ENCODE measurements at regions not wholly inside any gene's neighbourhood (a gene's known extent, or its start where the extent isn't known, plus 50 kb on each side); places are given as distances from the start of the nearest gene placed in this dataset.
"Not testable (repeated sequence)": the region's sequence is repeated elsewhere in the genome, so short reads cannot be mapped to it uniquely, and the experiment has no call there.

- no peak for DNase-seq (ENCODE audit: low spot score)
These were observed 802.4 kb downstream of the TRIML1 start for GRCh38 chr4:188941524-188942119.

GRCh38 chr4:188942606-188943005 lies 803.4 kb downstream of the TRIML1 start:
- no peak for DNase-seq (ENCODE audit: low spot score)

- no peak for DNase-seq (ENCODE audit: low spot score)
These were observed 810.4 kb downstream of the TRIML1 start for GRCh38 chr4:188949596-188949995.

GRCh38 chr4:188955066-188955465 lies 815.8 kb downstream of the TRIML1 start:
- no peak for DNase-seq (ENCODE audit: low spot score)

- no peak for DNase-seq (ENCODE audit: low spot score)
These were observed 817.3 kb downstream of the TRIML1 start for GRCh38 chr4:188956566-188956965.

GRCh38 chr4:188958346-188958745 lies 819.1 kb downstream of the TRIML1 start:
- DNase-seq (ENCODE audit: low spot score), result no peak

- no peak for DNase-seq (ENCODE audit: low spot score)
These were observed 820.2 kb downstream of the TRIML1 start for GRCh38 chr4:188959424-188959823.

- DNase-seq (ENCODE audit: low spot score), result no peak
These were observed 821.3 kb downstream of the TRIML1 start for GRCh38 chr4:188960411-188961093.

- peak; percentile 35 for DNase-seq (ENCODE audit: low spot score)
These were observed 831.9 kb downstream of the TRIML1 start for GRCh38 chr4:188971125-188971524.

- DNase-seq (ENCODE audit: low spot score), result no peak
These were observed 836.0 kb downstream of the TRIML1 start for GRCh38 chr4:188975271-188975670.

- DNase-seq (ENCODE audit: low spot score), result no peak
These were observed 837.4 kb downstream of the TRIML1 start for GRCh38 chr4:188976644-188977115.

- not testable (repeated sequence) for DNase-seq (ENCODE audit: low spot score)
These were observed 838.0 kb downstream of the TRIML1 start for GRCh38 chr4:188977232-188977631.

- DNase-seq (ENCODE audit: low spot score), result no peak
These were observed 845.3 kb downstream of the TRIML1 start for GRCh38 chr4:188984518-188984917.

- no peak for DNase-seq (ENCODE audit: low spot score)
These were observed 847.0 kb downstream of the TRIML1 start for GRCh38 chr4:188986271-188986689.

- DNase-seq (ENCODE audit: low spot score), result no peak
These were observed 847.8 kb downstream of the TRIML1 start for GRCh38 chr4:188987011-188987410.

- no peak for DNase-seq (ENCODE audit: low spot score)
These were observed 848.9 kb downstream of the TRIML1 start for GRCh38 chr4:188988131-188988530.

GRCh38 chr4:188989371-188989770 lies 850.1 kb downstream of the TRIML1 start:
- DNase-seq (ENCODE audit: low spot score), result peak; percentile 14

- DNase-seq (ENCODE audit: low spot score), result no peak
These were observed 853.5 kb downstream of the TRIML1 start for GRCh38 chr4:188992706-188993105.

GRCh38 chr4:188993871-188994270 lies 854.6 kb downstream of the TRIML1 start:
- DNase-seq (ENCODE audit: low spot score), result no peak

- DNase-seq (ENCODE audit: low spot score), result no peak
These were observed 862.2 kb downstream of the TRIML1 start for GRCh38 chr4:189001283-189001970.

- DNase-seq (ENCODE audit: low spot score), result no peak
These were observed 862.8 kb downstream of the TRIML1 start for GRCh38 chr4:189001971-189002450.

GRCh38 chr4:189002475-189002874 lies 863.2 kb downstream of the TRIML1 start:
- DNase-seq (ENCODE audit: low spot score), result no peak

Data from HT-29 (cell line).